Muscle layer of colon (tissue), 2 donors: ENCODE measurements at regions not wholly inside any gene's neighbourhood (a gene's known extent, or its start where the extent isn't known, plus 50 kb on each side); places are given as distances from the start of the nearest gene placed in this dataset.

Experiments used
- H3K27ac ChIP-seq: one replicate; pipeline ENCODE4 v1.7.0; 2013; ENCODE audit warnings: low read depth, mild to moderate bottlenecking, low read length, moderate library complexity
- H3K27me3 ChIP-seq, 2 donors: one replicate each; pipeline ENCODE4 v1.7.0; 2013; ENCODE audit warnings: low read length in 2 of 2, mild to moderate bottlenecking in 2 of 2; ENCODE audit not compliant: insufficient read depth in 2 of 2, control insufficient read depth in 1 of 2
- H3K36me3 ChIP-seq: one replicate; pipeline ENCODE4 v1.7.0; 2013; ENCODE audit warnings: mild to moderate bottlenecking, low read length; ENCODE audit not compliant: insufficient read depth
- H3K4me1 ChIP-seq: one replicate; pipeline ENCODE4 v1.7.0; 2013; ENCODE audit warnings: mild to moderate bottlenecking, low read length; ENCODE audit not compliant: insufficient read depth
- H3K4me3 ChIP-seq, 2 donors: one replicate each; pipeline ENCODE4 v1.7.0; 2013; ENCODE audit warnings: low read length in 2 of 2, low read depth in 1 of 2, mild to moderate bottlenecking in 1 of 2, moderate library complexity in 1 of 2
- H3K9ac ChIP-seq: one replicate; pipeline ENCODE4 v1.7.0; 2013; ENCODE audit warnings: low read length
- H3K9me3 ChIP-seq: one replicate; pipeline ENCODE4 v1.7.0; 2013; ENCODE audit warnings: mild to moderate bottlenecking, low read length
- donor health status: abdominal sarcoma.
- donor health status: Adenocarcinoma of cecum.

DNA sequence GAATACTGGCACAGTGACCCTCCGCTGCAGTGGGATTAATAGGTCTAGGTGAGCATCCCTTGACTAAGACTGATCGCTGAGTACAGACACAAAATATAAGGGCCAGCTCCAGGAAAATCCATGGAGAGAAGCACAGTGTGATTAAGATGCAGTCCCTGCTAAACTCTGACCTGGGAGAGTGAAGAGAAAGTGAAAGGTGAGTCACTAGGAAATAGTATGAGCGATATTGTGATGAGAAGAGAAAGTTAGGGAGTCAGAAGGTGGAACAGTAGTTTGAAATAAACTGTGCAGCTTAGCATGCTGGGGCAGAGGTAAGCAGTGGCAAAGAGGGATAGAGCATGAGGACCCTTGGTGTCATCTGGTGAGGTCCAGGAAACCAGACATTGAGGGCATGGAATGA is 278.6 kb upstream of the MAP3K7 start:
- Histone ChIP-seq H3K27me3 (no peaks in the 10 kb centered on the region), H3K9ac (no peak overlapping the region), H3K27ac (no peak overlapping the region), H3K9me3 (no peaks in the 10 kb centered on the region), H3K4me1 (no peaks in the 10 kb centered on the region), H3K36me3 (no peaks in the 10 kb centered on the region), H3K4me3 (no peak overlapping the region)

GRCh38 chr6:90863043-90863442 is 276.2 kb upstream of the MAP3K7 start:
- Histone ChIP-seq H3K9ac (no peak overlapping the region), H3K27me3 (no peaks in the 10 kb centered on the region), H3K27ac (no peak overlapping the region), H3K9me3 (no peaks in the 10 kb centered on the region), H3K4me3 (no peak overlapping the region), H3K36me3 (no peaks in the 10 kb centered on the region), H3K4me1 (no peaks in the 10 kb centered on the region)

DNA sequence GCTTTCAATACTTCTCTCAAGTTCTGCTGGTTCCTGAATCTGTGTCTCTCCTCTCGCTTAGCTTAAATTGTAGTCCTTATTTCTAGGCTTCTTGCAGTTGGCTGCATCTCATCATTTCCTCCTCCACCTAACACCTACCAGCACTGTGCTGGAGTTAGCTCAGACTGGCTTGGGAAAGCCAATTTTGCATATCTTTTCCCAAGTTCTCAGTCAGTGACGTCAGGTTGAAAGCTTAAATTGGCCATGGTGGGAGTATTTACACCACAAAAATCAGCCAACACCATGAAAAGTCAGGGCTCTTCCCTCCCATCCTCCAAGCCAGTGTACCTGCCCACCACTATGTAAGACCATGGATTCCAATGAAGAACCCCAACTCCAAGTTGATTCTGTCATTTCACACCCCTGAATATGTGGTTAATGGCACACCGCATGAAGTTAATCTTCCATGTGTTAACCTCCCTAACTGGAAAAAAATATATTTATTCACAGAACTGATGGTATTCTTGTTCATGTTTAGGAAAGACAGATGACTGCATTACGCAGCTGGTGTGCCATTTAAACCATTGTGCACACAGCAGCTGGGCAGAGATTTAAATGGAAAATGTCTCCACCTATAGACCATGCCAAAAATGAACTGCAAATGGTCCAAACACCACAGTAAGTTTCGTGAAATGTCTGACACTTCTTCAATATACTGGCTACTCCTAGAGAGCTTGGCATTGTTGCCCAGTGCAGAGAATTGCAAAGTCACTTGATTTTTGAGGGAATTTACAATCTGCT is 274.1 kb upstream of the MAP3K7 start:
- no peak overlapping the region for H3K9ac ChIP-seq
- no peaks in the 10 kb centered on the region for H3K4me1 ChIP-seq
- no peaks in the 10 kb centered on the region for H3K9me3 ChIP-seq
- H3K36me3 ChIP-seq, result no peaks in the 10 kb centered on the region
- no peaks in the 10 kb centered on the region for H3K27me3 ChIP-seq
- no peak overlapping the region for H3K27ac ChIP-seq
- no peak overlapping the region for H3K4me3 ChIP-seq

GRCh38 chr6:90859612-90860011 is 272.7 kb upstream of the MAP3K7 start:
- H3K4me1 ChIP-seq, result no peaks in the 10 kb centered on the region
- H3K4me3 ChIP-seq, result no peak overlapping the region
- no peak overlapping the region for H3K27ac ChIP-seq
- no peak overlapping the region for H3K9ac ChIP-seq
- H3K36me3 ChIP-seq, result no peaks in the 10 kb centered on the region
- no peaks in the 10 kb centered on the region for H3K27me3 ChIP-seq
- H3K9me3 ChIP-seq, result no peaks in the 10 kb centered on the region

GRCh38 chr6:90859056-90859455 is 272.2 kb upstream of the MAP3K7 start:
- H3K4me3 ChIP-seq, result no peak overlapping the region
- no peak overlapping the region for H3K27ac ChIP-seq
- no peak overlapping the region for H3K9ac ChIP-seq
- no peaks in the 10 kb centered on the region for H3K9me3 ChIP-seq
- H3K27me3 ChIP-seq, result no peaks in the 10 kb centered on the region
- H3K4me1 ChIP-seq, result no peaks in the 10 kb centered on the region
- no peaks in the 10 kb centered on the region for H3K36me3 ChIP-seq

DNA sequence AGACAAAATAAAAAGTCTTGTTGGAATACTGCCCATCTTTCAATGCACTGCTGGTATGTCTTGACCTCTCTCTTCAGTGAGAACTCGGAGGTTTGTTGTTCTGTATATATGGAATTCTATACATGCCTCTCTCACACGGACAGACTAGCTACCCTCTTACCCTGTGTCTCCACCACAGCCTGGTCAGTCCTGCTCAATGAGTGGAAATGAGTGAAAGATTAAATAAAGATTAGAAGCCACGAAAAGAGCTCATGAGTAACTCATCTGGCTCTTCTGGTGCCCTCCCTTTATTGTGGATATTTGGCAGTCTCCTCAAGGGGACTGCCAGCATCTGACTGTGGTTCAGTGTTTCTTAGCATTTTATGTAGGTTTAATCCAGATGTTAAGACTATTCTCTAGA is 262.8 kb upstream of the MAP3K7 start:
- H3K27ac ChIP-seq, result no peak overlapping the region
- H3K9me3 ChIP-seq, result no peaks in the 10 kb centered on the region
- no peak overlapping the region for H3K4me3 ChIP-seq
- H3K4me1 ChIP-seq, result no peaks in the 10 kb centered on the region
- no peaks in the 10 kb centered on the region for H3K36me3 ChIP-seq
- no peaks in the 10 kb centered on the region for H3K27me3 ChIP-seq
- H3K9ac ChIP-seq, result no peak overlapping the region

DNA sequence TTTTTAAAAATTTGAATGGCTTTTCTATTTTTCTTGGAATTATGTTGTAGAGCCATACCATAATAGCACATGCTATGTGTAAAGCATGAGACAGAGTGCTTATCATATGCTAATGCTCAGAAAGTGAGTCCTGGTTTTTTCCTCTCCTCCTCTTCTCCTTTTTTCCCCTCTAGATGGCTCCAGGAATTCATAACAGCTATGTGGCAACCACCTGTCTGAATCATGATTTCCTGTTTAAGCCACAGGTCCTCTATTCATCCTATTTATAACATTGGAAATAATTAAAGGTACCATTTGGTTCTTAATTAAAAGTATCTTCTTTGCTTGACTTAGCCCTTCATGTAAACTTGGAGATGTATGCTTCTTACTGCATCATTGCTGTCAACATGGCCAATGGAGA is 260.0 kb upstream of the MAP3K7 start:
- Histone ChIP-seq H3K36me3 (no peaks in the 10 kb centered on the region), H3K4me1 (no peaks in the 10 kb centered on the region), H3K9me3 (no peaks in the 10 kb centered on the region), H3K27me3 (no peaks in the 10 kb centered on the region), H3K27ac (no peak overlapping the region), H3K9ac (no peak overlapping the region), H3K4me3 (no peak overlapping the region)

GRCh38 chr6:90835596-90836212 is 248.8 kb upstream of the MAP3K7 start:
- Histone ChIP-seq H3K27ac (no peak overlapping the region), H3K27me3 (no peaks in the 10 kb centered on the region), H3K9me3 (no peaks in the 10 kb centered on the region), H3K9ac (no peak overlapping the region), H3K36me3 (no peaks in the 10 kb centered on the region), H3K4me1 (no peaks in the 10 kb centered on the region), H3K4me3 (no peak overlapping the region)

- H3K9ac ChIP-seq, result no peak overlapping the region
- H3K27me3 ChIP-seq, result no peaks in the 10 kb centered on the region
These were observed 242.4 kb upstream of the MAP3K7 start for GRCh38 chr6:90829311-90829710.

DNA sequence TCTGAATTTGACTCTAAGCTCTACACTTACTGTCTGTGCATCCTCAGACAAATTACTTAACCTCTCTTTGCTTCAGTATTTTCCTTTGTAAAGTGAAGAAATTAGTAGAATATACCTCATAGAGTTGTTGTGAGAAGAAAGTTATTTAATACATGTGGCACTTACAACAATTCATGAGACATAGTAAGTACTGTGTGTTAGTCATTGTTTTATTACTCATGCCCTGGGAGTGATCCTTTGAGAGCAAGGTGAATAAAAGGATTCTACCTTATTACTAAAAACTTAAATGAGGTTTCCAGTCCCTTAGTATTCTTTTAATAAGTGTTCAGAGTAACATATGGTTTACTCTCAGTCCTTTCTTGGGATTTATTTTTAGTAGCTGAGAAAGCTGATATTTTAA is 233.6 kb upstream of the MAP3K7 start:
- H3K27me3 ChIP-seq, result no peaks in the 10 kb centered on the region
- H3K9me3 ChIP-seq, result no peaks in the 10 kb centered on the region
- no peak overlapping the region for H3K27ac ChIP-seq
- no peak overlapping the region for H3K4me3 ChIP-seq
- no peaks in the 10 kb centered on the region for H3K4me1 ChIP-seq
- H3K9ac ChIP-seq, result no peak overlapping the region
- no peaks in the 10 kb centered on the region for H3K36me3 ChIP-seq

More at GRCh38 chr6:90829311-90829710, 242.4 kb upstream of the MAP3K7 start:
- H3K9me3 ChIP-seq, result no peaks in the 10 kb centered on the region
- no peak overlapping the region for H3K4me3 ChIP-seq
- no peak overlapping the region for H3K27ac ChIP-seq
- H3K4me1 ChIP-seq, result no peaks in the 10 kb centered on the region
- no peaks in the 10 kb centered on the region for H3K36me3 ChIP-seq

- no peak overlapping the region for H3K9ac ChIP-seq
- H3K27ac ChIP-seq, result no peak overlapping the region
- H3K4me1 ChIP-seq, result no peaks in the 10 kb centered on the region
- no peaks in the 10 kb centered on the region for H3K36me3 ChIP-seq
- H3K4me3 ChIP-seq, result no peak overlapping the region
- no peaks in the 10 kb centered on the region for H3K27me3 ChIP-seq
- H3K9me3 ChIP-seq, result no peaks in the 10 kb centered on the region
These were observed 232.6 kb upstream of the MAP3K7 start for GRCh38 chr6:90819483-90819882.

DNA sequence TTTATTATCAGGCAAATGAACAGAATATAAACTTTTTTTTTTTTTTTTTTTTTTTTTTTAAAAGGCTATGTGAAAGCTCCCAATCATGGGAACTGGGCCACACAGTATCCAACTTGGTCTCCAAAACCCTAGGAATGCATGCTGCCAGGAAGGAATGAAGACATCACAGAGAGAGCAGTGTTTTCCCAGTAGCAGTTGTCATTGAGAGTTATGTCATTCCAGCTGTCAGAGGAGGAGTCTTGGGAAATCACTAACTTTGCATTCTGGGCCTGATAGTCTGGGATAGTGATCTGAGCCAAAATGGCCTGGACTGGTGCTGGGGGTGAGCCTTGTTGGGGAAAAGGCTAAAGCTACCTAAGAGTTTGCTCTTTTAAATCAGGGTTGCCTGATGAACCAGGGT is 231.3 kb upstream of the MAP3K7 start:
- no peaks in the 10 kb centered on the region for H3K36me3 ChIP-seq
- H3K27me3 ChIP-seq, result no peaks in the 10 kb centered on the region
- H3K4me1 ChIP-seq, result no peaks in the 10 kb centered on the region

More for the DNA sequence above, 231.3 kb upstream of the MAP3K7 start:
- no peak overlapping the region for H3K9ac ChIP-seq
- no peaks in the 10 kb centered on the region for H3K9me3 ChIP-seq
- no peak overlapping the region for H3K27ac ChIP-seq
- H3K4me3 ChIP-seq, result no peak overlapping the region
